HCT116 (cell line): ENCODE measurements at regions not wholly inside any gene's neighbourhood (a gene's known extent, or its start where the extent isn't known, plus 50 kb on each side); places are given as distances from the start of the nearest gene placed in this dataset.

Experiments
- ATAC-seq: fragments of 200-7000 bp; cut with Tn5 transposase; 2 replicates; pipeline ENCODE4 v1.9.1; 2020; ENCODE audit warnings: mild to moderate bottlenecking, moderate library complexity
- BruUV-seq: library from RNA; stranded (reverse); fragments of 400-500 nt; replicated peaks from 2 replicates; lab custom pipeline; 2021; lab: Mats Ljungman, UMichigan
- CTCF ChIA-PET: fragments of 300-600 bp; sonication (Branson Sonifier 250); formaldehyde crosslinking; loops from one replicate; lab custom pipeline; 2021; ENCODE audit warnings: antibody characterized with exemption; lab: Charles Lee
- POLR2A ChIA-PET: fragments of 300-600, 350-600 bp; sonication (Branson Sonifier 250); formaldehyde crosslinking; loops from one replicate; lab custom pipeline; 2021; ENCODE audit warnings: antibody characterized with exemption; lab: Charles Lee
- RAD21 ChIA-PET, 2 experiments: fragments of 300-600 bp; sonication (Branson Sonifier 250); formaldehyde crosslinking; loops; one replicate each; lab custom pipeline; 2023; ENCODE audit warnings: low total read pairs in 2 of 2; ENCODE audit not compliant: uncharacterized antibody in 2 of 2, unreplicated experiment in 2 of 2, low non-redundant PET in 1 of 2; lab: Charles Lee
- DNase-seq: peaks from one replicate; pipeline ENCODE4 v3.0.0-alpha.2; 2010; ENCODE audit warnings: low read depth, low spot score
- H2AFZ ChIP-seq: fragments of 200-600 bp; shearing (Covaris generic), sonication (generic); 2 replicates; pipeline ENCODE4 v1.6.1; 2017; ENCODE audit warnings: low read depth, mixed run types, mixed read lengths, antibody characterized with exemption, low read length; ENCODE audit not compliant: poor library complexity, severe bottlenecking
- H3K27ac ChIP-seq: 2 replicates; pipeline ENCODE4 v1.5.1; 2012; ENCODE audit warnings: low read depth, low read length
- H3K27me3 ChIP-seq: fragments of 200-600 bp; sonication (generic); 2 replicates; pipeline ENCODE4 v1.6.1; 2016; ENCODE audit warnings: mixed run types, low read length, mixed read lengths; ENCODE audit not compliant: insufficient read depth
- H3K36me3 ChIP-seq, 2 experiments: fragments of 200-500 bp in 1 of 2; fragments of 200-600 bp in 1 of 2; sonication (Bioruptor generic) in 1 of 2; sonication (generic) in 1 of 2; 2 replicates each; pipeline versions ENCODE4 v1.5.1 to v1.6.1; 2014 to 2016; ENCODE audit warnings: low read length in 2 of 2, inconsistent platforms in 1 of 2, mixed read lengths in 1 of 2, mixed run types in 1 of 2; ENCODE audit not compliant: insufficient read depth in 2 of 2, control insufficient read depth in 1 of 2
- H3K4me1 ChIP-seq, 2 experiments: fragments of 200-600 bp in 1 of 2; sonication (generic) in 1 of 2; 2 replicates each; pipeline versions ENCODE4 v1.5.1 to v1.6.1; 2012 to 2017; ENCODE audit warnings: low read length in 2 of 2, inconsistent platforms in 1 of 2, mild to moderate bottlenecking in 1 of 2, mixed read lengths in 1 of 2, mixed run types in 1 of 2, moderate library complexity in 1 of 2; ENCODE audit not compliant: insufficient read depth in 2 of 2, control insufficient read depth in 1 of 2
- H3K4me2 ChIP-seq: fragments of 200-600 bp; sonication (generic); 2 replicates; pipeline ENCODE4 v1.6.1; 2017; ENCODE audit warnings: mixed run types, low read length, mixed read lengths
- H3K4me3 ChIP-seq, 2 experiments: fragments of 200-600 bp in 1 of 2; sonication (generic) in 1 of 2; replicated peaks in 1 of 2; 2 replicates each; pipeline ENCODE4 v1.5.1; 2011 to 2016; ENCODE audit warnings: low read length in 2 of 2, control low read depth in 1 of 2, low read depth in 1 of 2, mild to moderate bottlenecking in 1 of 2, mixed read lengths in 1 of 2, mixed run types in 1 of 2
- H3K79me2 ChIP-seq: fragments of 200-600 bp; sonication (generic); 2 replicates; pipeline ENCODE4 v1.6.1; 2017; ENCODE audit warnings: mild to moderate bottlenecking, mixed run types, low read length, moderate library complexity, mixed read lengths; ENCODE audit not compliant: insufficient read depth
- H3K9ac ChIP-seq: fragments of 200-600 bp; sonication (generic); 2 replicates; pipeline ENCODE4 v1.6.1; 2016; ENCODE audit warnings: low read length, mixed read lengths
- H3K9me2 ChIP-seq: fragments of 200-600 bp; sonication (generic), shearing (Covaris generic); 2 replicates; pipeline ENCODE4 v1.6.1; 2017; ENCODE audit warnings: mixed run types, mild to moderate bottlenecking, moderate library complexity; ENCODE audit not compliant: insufficient read depth
- H3K9me3 ChIP-seq, 2 experiments: fragments of 200-500 bp in 1 of 2; fragments of 200-600 bp in 1 of 2; sonication (Bioruptor generic) in 1 of 2; sonication (generic) in 1 of 2; 2 replicates each; pipeline ENCODE4 v1.6.1; 2014 to 2017; ENCODE audit warnings: low read length in 2 of 2, mixed read lengths in 2 of 2, inconsistent platforms in 1 of 2, low read depth in 1 of 2, mild to moderate bottlenecking in 1 of 2, mixed run types in 1 of 2, moderate library complexity in 1 of 2; ENCODE audit not compliant: control insufficient read depth in 1 of 2, insufficient read depth in 1 of 2
- H4K20me1 ChIP-seq: fragments of 200-600 bp; sonication (generic), shearing (Covaris generic); 2 replicates; pipeline ENCODE4 v1.6.1; 2017; ENCODE audit warnings: mixed run types, mild to moderate bottlenecking, moderate library complexity; ENCODE audit not compliant: insufficient read depth
- CEBPB ChIP-seq: IDR thresholded peaks from 2 replicates; pipeline ENCODE4 v1.6.1; 2012; ENCODE audit warnings: low read depth
- EZH2phosphoT487 ChIP-seq: fragments of 200-600 bp; IDR thresholded peaks from 2 replicates; pipeline ENCODE4 v1.6.1; 2018; ENCODE audit warnings: antibody characterized with exemption, borderline replicate concordance
- FOSL1 ChIP-seq: IDR thresholded peaks from 2 replicates; pipeline ENCODE4 v1.6.1; 2012; ENCODE audit warnings: low read depth
- JUND ChIP-seq: IDR thresholded peaks from 2 replicates; pipeline ENCODE4 v1.6.1; 2012
- POLR2AphosphoS5 ChIP-seq: IDR thresholded peaks from 2 replicates; pipeline ENCODE4 v1.6.1; 2011; ENCODE audit warnings: mild to moderate bottlenecking, low read depth, low read length, moderate library complexity
- RAD21 ChIP-seq: IDR thresholded peaks from 2 replicates; pipeline ENCODE4 v1.6.1; 2012; ENCODE audit warnings: low read depth, mild to moderate bottlenecking
- SP1 ChIP-seq: IDR thresholded peaks from 2 replicates; pipeline ENCODE4 v1.6.1; 2012; ENCODE audit warnings: low read depth
- TCF7L2 ChIP-seq: IDR thresholded peaks from 2 replicates; pipeline ENCODE4 v1.7.0; 2011; ENCODE audit warnings: borderline replicate concordance, inconsistent platforms; ENCODE audit not compliant: insufficient read depth, insufficient read length; ENCODE audit errors: extremely low read depth
- YY1 ChIP-seq: IDR thresholded peaks from 2 replicates; pipeline ENCODE4 v1.6.1; 2011; ENCODE audit warnings: low read length, low read depth, moderate library complexity, mild to moderate bottlenecking; ENCODE audit not compliant: insufficient replicate concordance; ENCODE audit errors: extremely low read depth
- ZNF274 ChIP-seq: fragments of 200-500 bp; sonication (Bioruptor generic); IDR thresholded peaks from 2 replicates; pipeline ENCODE4 v1.6.1; 2014; ENCODE audit warnings: mild to moderate bottlenecking, low read depth, low read length, inconsistent platforms
- intact Hi-C: fragments of 100-400 bp; cut with micrococcal nuclease; formaldehyde crosslinking; loops from 2 replicates; pipeline ENCODE4 v1.10.0; 2022
- TF ChIP-seq, protein P1 (sequence below), 3 experiments: fragments of 200-600 bp in 1 of 3; sonication (generic) in 1 of 3; IDR thresholded peaks in 2 of 3; conservative IDR thresholded peaks in 1 of 3; 2 replicates each; pipeline ENCODE4 v1.5.1; 2012 to 2017; ENCODE audit warnings: low read depth in 2 of 3, low read length in 2 of 3, antibody characterized with exemption in 1 of 3, borderline replicate concordance in 1 of 3, control low read depth in 1 of 3, mild to moderate bottlenecking in 1 of 3, mixed read lengths in 1 of 3, mixed run types in 1 of 3, moderate library complexity in 1 of 3; ENCODE audit not compliant: insufficient read depth in 1 of 3
- TF ChIP-seq, protein P2 (sequence below): IDR thresholded peaks from 2 replicates; pipeline ENCODE4 v1.6.1; 2012

DNA sequence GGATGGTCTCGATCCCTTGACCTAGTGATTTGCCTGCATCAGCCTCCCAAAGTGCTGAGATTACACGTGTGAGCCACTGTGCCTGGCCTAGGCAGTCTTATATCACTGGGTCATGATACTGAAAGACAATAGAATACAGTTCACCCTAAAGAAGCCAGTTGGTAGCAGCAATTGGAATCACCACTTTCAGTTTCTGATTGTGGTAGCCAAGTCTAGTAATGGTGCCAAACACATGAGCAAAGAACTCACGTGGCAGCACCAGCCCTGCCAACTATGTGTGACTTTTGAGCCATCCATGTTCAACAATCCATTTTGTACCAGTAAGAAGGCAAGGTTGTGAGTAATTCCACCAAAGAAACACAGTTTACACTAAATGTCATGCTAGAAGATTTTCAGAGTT, 548.4 kb downstream of the KLHL13 start:
- Histone ChIP-seq H3K36me3 (no peaks in the 10 kb centered on the region), H3K9me3 (no peaks in the 10 kb centered on the region), H3K9ac (no peak overlapping the region), H4K20me1 (no peaks in the 10 kb centered on the region), H3K27ac (no peak overlapping the region), H3K79me2 (no peaks in the 10 kb centered on the region), H3K4me2 (no peak overlapping the region), H2AFZ (no peak overlapping the region), H3K9me2 (no peaks in the 10 kb centered on the region), H3K4me1 (no peaks in the 10 kb centered on the region), H3K27me3 (no peaks in the 10 kb centered on the region)
- RAD21 ChIA-PET, result no interaction called here
- no peak for DNase-seq
- intact Hi-C loops, result no loop called here
- CTCF ChIA-PET, result no interaction called here
- no TSS peak for BruUV-seq
- no peak for ATAC-seq
- TF ChIP-seq ZNF274 (no peak), EZH2phosphoT487 (no peak), RAD21 (no peak), SP1 (no peak), POLR2AphosphoS5 (no peak), CEBPB (no peak), TCF7L2 (no peak), JUND (no peak), YY1 (no peak), FOSL1 (no peak)
- TF ChIP-seq, protein P1, sequence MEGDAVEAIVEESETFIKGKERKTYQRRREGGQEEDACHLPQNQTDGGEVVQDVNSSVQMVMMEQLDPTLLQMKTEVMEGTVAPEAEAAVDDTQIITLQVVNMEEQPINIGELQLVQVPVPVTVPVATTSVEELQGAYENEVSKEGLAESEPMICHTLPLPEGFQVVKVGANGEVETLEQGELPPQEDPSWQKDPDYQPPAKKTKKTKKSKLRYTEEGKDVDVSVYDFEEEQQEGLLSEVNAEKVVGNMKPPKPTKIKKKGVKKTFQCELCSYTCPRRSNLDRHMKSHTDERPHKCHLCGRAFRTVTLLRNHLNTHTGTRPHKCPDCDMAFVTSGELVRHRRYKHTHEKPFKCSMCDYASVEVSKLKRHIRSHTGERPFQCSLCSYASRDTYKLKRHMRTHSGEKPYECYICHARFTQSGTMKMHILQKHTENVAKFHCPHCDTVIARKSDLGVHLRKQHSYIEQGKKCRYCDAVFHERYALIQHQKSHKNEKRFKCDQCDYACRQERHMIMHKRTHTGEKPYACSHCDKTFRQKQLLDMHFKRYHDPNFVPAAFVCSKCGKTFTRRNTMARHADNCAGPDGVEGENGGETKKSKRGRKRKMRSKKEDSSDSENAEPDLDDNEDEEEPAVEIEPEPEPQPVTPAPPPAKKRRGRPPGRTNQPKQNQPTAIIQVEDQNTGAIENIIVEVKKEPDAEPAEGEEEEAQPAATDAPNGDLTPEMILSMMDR (IDR thresholded peaks at IDR 0.05 in 2 of 3, conservative IDR thresholded peaks at IDR 0.05 in 1 of 3; ENCODE audit: borderline replicate concordance in 1 of 3, insufficient read depth in 1 of 3, low read depth in 2 of 3, low read length in 2 of 3), result no peak
- TF ChIP-seq, protein P2, sequence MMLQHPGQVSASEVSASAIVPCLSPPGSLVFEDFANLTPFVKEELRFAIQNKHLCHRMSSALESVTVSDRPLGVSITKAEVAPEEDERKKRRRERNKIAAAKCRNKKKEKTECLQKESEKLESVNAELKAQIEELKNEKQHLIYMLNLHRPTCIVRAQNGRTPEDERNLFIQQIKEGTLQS, result no peak
- TF ChIP-seq, all 23 proteins: peak for 0
- POLR2A ChIA-PET, result no interaction called here
- H3K4me3 ChIP-seq, result no peak overlapping the region
